ENCODE measurements at regions not wholly inside any gene's neighbourhood (a gene's known extent, or its start where the extent isn't known, plus 50 kb on each side); places are given as distances from the start of the nearest gene placed in this dataset.
"Not testable (repeated sequence)": the region's sequence is repeated elsewhere in the genome, so short reads cannot be mapped to it uniquely, and the experiment has no call there.

GRCh38 chr15:25600751-25601150 lies 161.9 kb upstream of the UBE3A start:
- DNase-seq (ENCODE audit: low read depth), result no peak

GRCh38 chr15:25597571-25597970 lies 158.7 kb upstream of the UBE3A start:
- Histone ChIP-seq H3K4me1 (ENCODE audit: control insufficient read depth, insufficient read depth, low read length) (no peaks in the 10 kb centered on the region), H3K9ac (ENCODE audit: low read length) (no peak overlapping the region), H3K36me3 (ENCODE audit: control insufficient read depth, insufficient read depth, low read length, severe bottlenecking) (no peaks in the 10 kb centered on the region), H3K27me3 (replicated peaks; ENCODE audit: control insufficient read depth, insufficient read depth, low read length) (no peaks in the 10 kb centered on the region), H3K9me3 (ENCODE audit: control insufficient read depth, low read length) (peaks cover 7% of the 10 kb centered on the region), H3K4me3 (ENCODE audit: low read length) (peak overlapping the region; percentile 52)
- no peak for DNase-seq (ENCODE audit: low read depth)

More at GRCh38 chr15:25600751-25601150, 161.9 kb upstream of the UBE3A start:
- no peaks in the 10 kb centered on the region for H3K9me3 ChIP-seq (ENCODE audit: control insufficient read depth, low read length)
- H3K9ac ChIP-seq (ENCODE audit: low read length), result no peak overlapping the region
- no peaks in the 10 kb centered on the region for H3K27me3 ChIP-seq (replicated peaks; ENCODE audit: control insufficient read depth, insufficient read depth, low read length)
- H3K36me3 ChIP-seq (ENCODE audit: control insufficient read depth, insufficient read depth, low read length, severe bottlenecking), result no peaks in the 10 kb centered on the region
- H3K4me1 ChIP-seq (ENCODE audit: control insufficient read depth, insufficient read depth, low read length), result no peaks in the 10 kb centered on the region
- H3K4me3 ChIP-seq (ENCODE audit: low read length), result no peak overlapping the region

- H3K4me1 ChIP-seq (ENCODE audit: control insufficient read depth, insufficient read depth, low read length), result no peaks in the 10 kb centered on the region
- H3K27me3 ChIP-seq (replicated peaks; ENCODE audit: control insufficient read depth, insufficient read depth, low read length), result no peaks in the 10 kb centered on the region
- H3K4me3 ChIP-seq (ENCODE audit: low read length), result peak overlapping the region; percentile 52
- no peak for DNase-seq (ENCODE audit: low read depth)
- no peak overlapping the region for H3K9ac ChIP-seq (ENCODE audit: low read length)
- H3K9me3 ChIP-seq (ENCODE audit: control insufficient read depth, low read length), result peaks cover 9% of the 10 kb centered on the region
- no peaks in the 10 kb centered on the region for H3K36me3 ChIP-seq (ENCODE audit: control insufficient read depth, insufficient read depth, low read length, severe bottlenecking)
These were observed 158.1 kb upstream of the UBE3A start for GRCh38 chr15:25596644-25597562.

- DNase-seq (ENCODE audit: low read depth), result no peak
- H3K9me3 ChIP-seq (ENCODE audit: control insufficient read depth, low read length), result peaks cover 36% of the 10 kb centered on the region
- no peaks in the 10 kb centered on the region for H3K36me3 ChIP-seq (ENCODE audit: control insufficient read depth, insufficient read depth, low read length, severe bottlenecking)
- no peaks in the 10 kb centered on the region for H3K27me3 ChIP-seq (replicated peaks; ENCODE audit: control insufficient read depth, insufficient read depth, low read length)
- H3K9ac ChIP-seq (ENCODE audit: low read length), result no peak overlapping the region
- no peak overlapping the region for H3K4me3 ChIP-seq (ENCODE audit: low read length)
- no peaks in the 10 kb centered on the region for H3K4me1 ChIP-seq (ENCODE audit: control insufficient read depth, insufficient read depth, low read length)
These were observed 149.0 kb upstream of the UBE3A start for GRCh38 chr15:25587616-25588340.

GRCh38 chr15:25582886-25583285 lies 144.1 kb upstream of the UBE3A start:
- no peak for DNase-seq (ENCODE audit: low read depth)
- Histone ChIP-seq H3K4me1 (ENCODE audit: control insufficient read depth, insufficient read depth, low read length) (no peaks in the 10 kb centered on the region), H3K4me3 (ENCODE audit: low read length) (no peak overlapping the region), H3K27me3 (replicated peaks; ENCODE audit: control insufficient read depth, insufficient read depth, low read length) (no peaks in the 10 kb centered on the region), H3K36me3 (ENCODE audit: control insufficient read depth, insufficient read depth, low read length, severe bottlenecking) (no peaks in the 10 kb centered on the region), H3K9me3 (ENCODE audit: control insufficient read depth, low read length) (peaks cover 25% of the 10 kb centered on the region), H3K9ac (ENCODE audit: low read length) (no peak overlapping the region)

- H3K27me3 ChIP-seq (replicated peaks; ENCODE audit: control insufficient read depth, insufficient read depth, low read length), result no peaks in the 10 kb centered on the region
- no peak for DNase-seq (ENCODE audit: low read depth)
- no peak overlapping the region for H3K9ac ChIP-seq (ENCODE audit: low read length)
- H3K4me1 ChIP-seq (ENCODE audit: control insufficient read depth, insufficient read depth, low read length), result no peaks in the 10 kb centered on the region
- no peak overlapping the region for H3K4me3 ChIP-seq (ENCODE audit: low read length)
- peaks cover 2% of the 10 kb centered on the region for H3K9me3 ChIP-seq (ENCODE audit: control insufficient read depth, low read length)
- H3K36me3 ChIP-seq (ENCODE audit: control insufficient read depth, insufficient read depth, low read length, severe bottlenecking), result no peaks in the 10 kb centered on the region
These were observed 140.3 kb upstream of the UBE3A start for GRCh38 chr15:25579127-25579526.

- H3K4me3 ChIP-seq (ENCODE audit: low read length), result no peak overlapping the region
- no peaks in the 10 kb centered on the region for H3K4me1 ChIP-seq (ENCODE audit: control insufficient read depth, insufficient read depth, low read length)
- H3K9me3 ChIP-seq (ENCODE audit: control insufficient read depth, low read length), result no peaks in the 10 kb centered on the region
- H3K27me3 ChIP-seq (replicated peaks; ENCODE audit: control insufficient read depth, insufficient read depth, low read length), result no peaks in the 10 kb centered on the region
- no peak for DNase-seq (ENCODE audit: low read depth)
- H3K36me3 ChIP-seq (ENCODE audit: control insufficient read depth, insufficient read depth, low read length, severe bottlenecking), result no peaks in the 10 kb centered on the region
- no peak overlapping the region for H3K9ac ChIP-seq (ENCODE audit: low read length)
These were observed 133.4 kb upstream of the UBE3A start for GRCh38 chr15:25572191-25572590.

- no peaks in the 10 kb centered on the region for H3K9me3 ChIP-seq (ENCODE audit: control insufficient read depth, low read length)
- no peaks in the 10 kb centered on the region for H3K27me3 ChIP-seq (replicated peaks; ENCODE audit: control insufficient read depth, insufficient read depth, low read length)
- no peak overlapping the region for H3K9ac ChIP-seq (ENCODE audit: low read length)
- H3K4me1 ChIP-seq (ENCODE audit: control insufficient read depth, insufficient read depth, low read length), result no peaks in the 10 kb centered on the region
- no peak for DNase-seq (ENCODE audit: low read depth)
- H3K36me3 ChIP-seq (ENCODE audit: control insufficient read depth, insufficient read depth, low read length, severe bottlenecking), result no peaks in the 10 kb centered on the region
- H3K4me3 ChIP-seq (ENCODE audit: low read length), result no peak overlapping the region
These were observed 129.9 kb upstream of the UBE3A start for GRCh38 chr15:25568751-25569150.

GRCh38 chr15:25566545-25566944 lies 127.7 kb upstream of the UBE3A start:
- not testable (repeated sequence) for H3K27me3 ChIP-seq (replicated peaks; ENCODE audit: control insufficient read depth, insufficient read depth, low read length); H3K4me1 ChIP-seq (ENCODE audit: control insufficient read depth, insufficient read depth, low read length); H3K9ac ChIP-seq (ENCODE audit: low read length); H3K9me3 ChIP-seq (ENCODE audit: control insufficient read depth, low read length); H3K4me3 ChIP-seq (ENCODE audit: low read length); DNase-seq (ENCODE audit: low read depth); H3K36me3 ChIP-seq (ENCODE audit: control insufficient read depth, insufficient read depth, low read length, severe bottlenecking)

- Histone ChIP-seq H3K4me1 (ENCODE audit: control insufficient read depth, insufficient read depth, low read length) (no peaks in the 10 kb centered on the region), H3K27me3 (replicated peaks; ENCODE audit: control insufficient read depth, insufficient read depth, low read length) (no peaks in the 10 kb centered on the region), H3K9me3 (ENCODE audit: control insufficient read depth, low read length) (no peaks in the 10 kb centered on the region), H3K9ac (ENCODE audit: low read length) (no peak overlapping the region), H3K36me3 (ENCODE audit: control insufficient read depth, insufficient read depth, low read length, severe bottlenecking) (no peaks in the 10 kb centered on the region), H3K4me3 (ENCODE audit: low read length) (no peak overlapping the region)
- no peak for DNase-seq (ENCODE audit: low read depth)
These were observed 126.8 kb upstream of the UBE3A start for GRCh38 chr15:25565470-25566264.

GRCh38 chr15:25563596-25563995 lies 124.8 kb upstream of the UBE3A start:
- Histone ChIP-seq H3K36me3 (ENCODE audit: control insufficient read depth, insufficient read depth, low read length, severe bottlenecking) (no peaks in the 10 kb centered on the region), H3K27me3 (replicated peaks; ENCODE audit: control insufficient read depth, insufficient read depth, low read length) (no peaks in the 10 kb centered on the region), H3K4me3 (ENCODE audit: low read length) (no peak overlapping the region), H3K4me1 (ENCODE audit: control insufficient read depth, insufficient read depth, low read length) (no peaks in the 10 kb centered on the region), H3K9ac (ENCODE audit: low read length) (no peak overlapping the region), H3K9me3 (ENCODE audit: control insufficient read depth, low read length) (no peaks in the 10 kb centered on the region)
- DNase-seq (ENCODE audit: low read depth), result no peak

Data from adipocyte (in vitro differentiated cells).